ENCODE measurements at regions not wholly inside any gene's neighbourhood (a gene's known extent, or its start where the extent isn't known, plus 50 kb on each side); places are given as distances from the start of the nearest gene placed in this dataset.
A peak's percentile ranks its signal among the peaks of the same experiment; 100 is the strongest.

GRCh38 chr4:123995936-123996335 is 599.3 kb downstream of the SPRY1 start:
- POLR2A ChIA-PET, result no interaction called here
- Mint-ChIP-seq H3K36me3 (ENCODE audit: low read depth) (no peaks in the 10 kb centered on the region), H3K4me3 (no peak overlapping the region), H3K9me3 (no peaks in the 10 kb centered on the region), H3K4me1 (no peaks in the 10 kb centered on the region), H3K27me3 (no peaks in the 10 kb centered on the region), H3K27ac (no peak overlapping the region)
- DNase-seq, result no peak
- CTCF ChIA-PET, result no interaction called here

- Mint-ChIP-seq H3K27ac (no peak overlapping the region), H3K36me3 (ENCODE audit: low read depth) (no peaks in the 10 kb centered on the region), H3K27me3 (no peaks in the 10 kb centered on the region), H3K4me1 (no peaks in the 10 kb centered on the region), H3K4me3 (no peak overlapping the region), H3K9me3 (no peaks in the 10 kb centered on the region)
- ChIA-PET POLR2A (no interaction called here), CTCF (no interaction called here)
- no peak for DNase-seq
These were observed 600.3 kb downstream of the SPRY1 start for GRCh38 chr4:123996718-123997510.

DNA sequence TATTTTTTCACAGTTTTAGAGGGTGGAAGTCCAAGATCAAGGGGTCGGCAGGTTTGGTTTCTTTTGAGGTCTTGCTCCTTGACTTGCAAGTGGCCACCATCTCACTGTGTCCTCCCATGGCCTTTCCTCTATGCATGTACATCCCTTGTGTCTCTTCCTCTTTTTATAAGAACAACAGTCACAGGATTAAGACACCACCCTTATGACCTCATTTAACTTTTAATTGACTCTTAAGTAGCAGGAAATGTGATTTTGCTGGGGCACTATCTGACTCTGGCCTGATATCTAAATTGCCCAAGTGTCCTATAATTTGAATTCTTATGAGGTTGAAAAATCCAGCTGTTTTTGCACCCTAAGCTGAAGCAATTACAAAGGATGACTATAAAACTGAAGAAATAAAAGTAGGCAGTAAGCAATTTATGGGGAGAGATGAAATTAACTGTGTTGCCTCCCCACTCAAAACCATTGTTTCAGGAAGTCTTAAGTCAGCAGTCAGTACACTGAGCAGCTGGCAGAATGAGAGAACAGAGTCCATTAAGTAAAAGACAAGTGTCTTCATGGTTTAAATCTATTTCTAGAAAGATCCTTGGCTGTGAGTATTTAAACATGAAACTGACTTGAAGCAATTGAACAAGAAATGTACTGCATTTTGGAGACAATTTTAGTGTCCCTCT is 601.3 kb downstream of the SPRY1 start:
- Mint-ChIP-seq H3K36me3 (ENCODE audit: low read depth) (no peaks in the 10 kb centered on the region), H3K9me3 (no peaks in the 10 kb centered on the region), H3K4me1 (no peaks in the 10 kb centered on the region), H3K27ac (no peak overlapping the region), H3K27me3 (no peaks in the 10 kb centered on the region), H3K4me3 (no peak overlapping the region)
- DNase-seq, result no peak
- ChIA-PET CTCF (no interaction called here), POLR2A (no interaction called here)

DNA sequence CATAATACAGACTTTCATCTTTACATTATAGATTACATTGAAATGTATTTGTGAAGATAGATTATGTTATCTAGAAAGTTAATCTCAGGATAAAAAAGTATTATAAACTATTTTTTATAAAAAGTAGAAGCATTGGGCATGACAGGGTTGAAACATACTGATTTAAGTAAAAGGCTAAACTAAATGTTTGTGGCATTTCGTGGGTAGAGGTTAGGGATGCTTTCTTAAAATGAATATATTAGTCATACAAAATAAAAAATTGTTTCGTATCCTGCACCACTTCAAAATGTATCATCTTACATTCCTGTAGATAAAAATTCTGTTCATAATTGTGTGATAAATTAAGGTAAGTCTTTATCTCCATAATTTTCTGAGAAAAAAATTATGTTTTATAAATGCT is 603.6 kb downstream of the SPRY1 start:
- no peak for DNase-seq
- Mint-ChIP-seq H3K27ac (no peak overlapping the region), H3K27me3 (no peaks in the 10 kb centered on the region), H3K36me3 (ENCODE audit: low read depth) (no peaks in the 10 kb centered on the region), H3K4me1 (no peaks in the 10 kb centered on the region), H3K9me3 (no peaks in the 10 kb centered on the region), H3K4me3 (no peak overlapping the region)
- POLR2A ChIA-PET, result no interaction called here
- CTCF ChIA-PET, result no interaction called here

GRCh38 chr4:124015766-124016165 is 619.2 kb downstream of the SPRY1 start:
- no peak overlapping the region for H3K4me3 Mint-ChIP-seq
- peaks cover 4% of the 10 kb centered on the region for H3K9me3 Mint-ChIP-seq
- no peaks in the 10 kb centered on the region for H3K36me3 Mint-ChIP-seq (ENCODE audit: low read depth)
- ChIA-PET CTCF (no interaction called here), POLR2A (interaction anchor here (0.6 kb wide), 1 partner anchor 21 kb away, joined by 3 read pairs; no protein-coding TSS in a partner anchor)
- H3K27ac Mint-ChIP-seq, result no peak overlapping the region
- no peak for DNase-seq
- peaks cover 15% of the 10 kb centered on the region for H3K4me1 Mint-ChIP-seq
- H3K27me3 Mint-ChIP-seq, result no peaks in the 10 kb centered on the region

- Mint-ChIP-seq H3K27ac (no peak overlapping the region), H3K36me3 (ENCODE audit: low read depth) (no peaks in the 10 kb centered on the region), H3K4me1 (peaks cover 15% of the 10 kb centered on the region), H3K27me3 (no peaks in the 10 kb centered on the region), H3K4me3 (no peak overlapping the region), H3K9me3 (peaks cover 7% of the 10 kb centered on the region)
- CTCF ChIA-PET, result no interaction called here
- POLR2A ChIA-PET, result no interaction called here
- no peak for DNase-seq
These were observed 620.7 kb downstream of the SPRY1 start for GRCh38 chr4:124017185-124017785.

- peak overlapping the region; percentile 43 for H3K4me3 Mint-ChIP-seq
- DNase-seq, result peak; percentile 8
- H3K27ac Mint-ChIP-seq, result peak overlapping the region; percentile 85
These were observed 622.1 kb downstream of the SPRY1 start for GRCh38 chr4:124018383-124019317.

DNA sequence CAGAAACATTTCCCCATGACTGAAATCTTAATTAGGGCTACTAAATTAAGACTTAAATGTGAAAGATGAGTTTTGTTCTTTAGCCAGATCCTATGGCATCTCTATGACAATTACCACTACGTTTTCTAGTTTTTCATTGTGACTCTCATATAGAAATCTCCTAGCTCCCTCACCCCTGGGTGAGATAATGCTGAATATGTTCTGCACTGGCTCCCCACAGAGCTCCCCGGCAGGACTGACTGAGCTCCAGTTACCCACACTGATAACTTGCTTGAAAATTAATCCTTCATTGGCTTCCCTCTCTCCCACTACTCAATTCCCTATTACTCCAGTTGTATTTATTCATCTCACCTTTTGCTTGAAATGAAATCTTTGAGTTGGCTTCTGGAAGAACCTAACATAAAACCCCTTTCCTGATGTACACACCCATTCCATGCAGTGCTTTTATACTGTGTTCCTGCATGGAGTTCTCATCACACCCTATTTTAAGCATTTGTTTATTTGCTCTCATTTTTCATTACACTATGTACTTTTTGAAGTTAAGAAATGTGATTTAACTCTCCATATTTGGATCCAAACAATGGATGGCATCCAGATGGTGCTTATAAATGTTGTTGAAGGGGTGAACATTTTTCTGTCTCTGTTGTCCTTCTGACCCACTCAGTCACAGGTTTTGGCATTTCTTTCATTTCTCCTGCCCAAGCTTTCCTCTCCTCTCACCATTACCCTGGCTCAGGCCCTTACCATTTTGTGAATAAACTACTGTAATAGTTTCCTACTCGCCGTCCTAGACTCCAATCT is 623.4 kb downstream of the SPRY1 start:
- DNase-seq, result no peak
- CTCF ChIA-PET, result no interaction called here
- POLR2A ChIA-PET, result no interaction called here
- Mint-ChIP-seq H3K4me1 (peaks cover 15% of the 10 kb centered on the region), H3K36me3 (ENCODE audit: low read depth) (no peaks in the 10 kb centered on the region), H3K4me3 (no peak overlapping the region), H3K27ac (peak overlapping the region; percentile 85), H3K27me3 (no peaks in the 10 kb centered on the region), H3K9me3 (peaks cover 7% of the 10 kb centered on the region)

More at GRCh38 chr4:124018383-124019317, 622.1 kb downstream of the SPRY1 start:
- H3K4me1 Mint-ChIP-seq, result peaks cover 15% of the 10 kb centered on the region
- no peaks in the 10 kb centered on the region for H3K27me3 Mint-ChIP-seq
- ChIA-PET POLR2A (no interaction called here), CTCF (no interaction called here)
- H3K9me3 Mint-ChIP-seq, result peaks cover 7% of the 10 kb centered on the region
- H3K36me3 Mint-ChIP-seq (ENCODE audit: low read depth), result no peaks in the 10 kb centered on the region

DNA sequence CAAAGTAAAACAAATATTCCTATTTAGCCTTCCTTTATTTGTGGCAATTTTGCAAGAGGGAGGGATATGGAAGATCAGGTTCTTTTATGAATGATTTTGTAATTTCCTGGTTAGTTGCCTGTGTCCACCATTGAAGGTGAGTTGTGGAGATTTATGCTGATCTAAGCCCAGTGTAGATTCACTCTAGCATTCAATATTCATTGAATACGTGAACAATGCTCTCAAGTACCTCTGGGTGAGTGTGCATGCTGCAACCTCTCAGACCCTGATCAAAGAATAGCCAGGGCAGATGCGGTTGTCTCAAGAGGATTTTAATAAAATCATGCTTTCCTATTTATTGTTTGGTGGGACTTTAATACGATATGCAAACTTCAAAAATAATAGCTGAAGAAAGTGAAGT is 628.4 kb downstream of the SPRY1 start:
- DNase-seq, result no peak
- H3K27ac Mint-ChIP-seq, result no peak overlapping the region
- H3K36me3 Mint-ChIP-seq (ENCODE audit: low read depth), result no peaks in the 10 kb centered on the region
- H3K4me1 Mint-ChIP-seq, result peaks cover 3% of the 10 kb centered on the region
- H3K27me3 Mint-ChIP-seq, result no peaks in the 10 kb centered on the region
- no peak overlapping the region for H3K4me3 Mint-ChIP-seq
- POLR2A ChIA-PET, result no interaction called here
- CTCF ChIA-PET, result no interaction called here
- H3K9me3 Mint-ChIP-seq, result peaks cover 7% of the 10 kb centered on the region

- peaks cover 3% of the 10 kb centered on the region for H3K9me3 Mint-ChIP-seq
- no peak overlapping the region for H3K4me3 Mint-ChIP-seq
- H3K36me3 Mint-ChIP-seq (ENCODE audit: low read depth), result no peaks in the 10 kb centered on the region
- POLR2A ChIA-PET, result no interaction called here
- no peaks in the 10 kb centered on the region for H3K4me1 Mint-ChIP-seq
- DNase-seq, result no peak
- H3K27me3 Mint-ChIP-seq, result no peaks in the 10 kb centered on the region
- H3K27ac Mint-ChIP-seq, result no peak overlapping the region
- CTCF ChIA-PET, result no interaction called here
These were observed 628.8 kb downstream of the SPRY1 start for GRCh38 chr4:124025428-124025827.

DNA sequence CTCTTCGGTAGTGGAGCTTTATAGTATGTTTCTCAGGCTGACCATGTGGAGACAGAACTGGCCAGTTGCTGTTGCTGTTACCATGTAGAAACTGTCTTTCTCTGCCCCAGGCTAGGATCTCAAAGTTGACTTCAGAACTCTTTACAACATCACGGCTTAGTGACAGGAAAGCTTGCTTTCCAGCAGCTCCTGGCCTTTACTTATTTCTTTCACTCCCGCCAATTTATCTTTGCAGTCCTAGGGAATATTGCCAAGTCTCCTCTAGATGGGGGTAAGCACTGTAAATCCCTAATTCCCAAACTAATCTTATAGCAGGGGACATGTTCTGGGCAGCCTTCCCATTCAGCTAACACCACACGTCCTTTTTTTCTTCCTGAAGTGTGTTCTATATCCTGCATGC is 631.6 kb downstream of the SPRY1 start:
- H3K27me3 Mint-ChIP-seq, result no peaks in the 10 kb centered on the region
- no peak for DNase-seq
- H3K4me3 Mint-ChIP-seq, result no peak overlapping the region
- CTCF ChIA-PET, result no interaction called here
- POLR2A ChIA-PET, result no interaction called here
- no peaks in the 10 kb centered on the region for H3K4me1 Mint-ChIP-seq
- H3K9me3 Mint-ChIP-seq, result no peaks in the 10 kb centered on the region
- H3K36me3 Mint-ChIP-seq (ENCODE audit: low read depth), result no peaks in the 10 kb centered on the region
- no peak overlapping the region for H3K27ac Mint-ChIP-seq

DNA sequence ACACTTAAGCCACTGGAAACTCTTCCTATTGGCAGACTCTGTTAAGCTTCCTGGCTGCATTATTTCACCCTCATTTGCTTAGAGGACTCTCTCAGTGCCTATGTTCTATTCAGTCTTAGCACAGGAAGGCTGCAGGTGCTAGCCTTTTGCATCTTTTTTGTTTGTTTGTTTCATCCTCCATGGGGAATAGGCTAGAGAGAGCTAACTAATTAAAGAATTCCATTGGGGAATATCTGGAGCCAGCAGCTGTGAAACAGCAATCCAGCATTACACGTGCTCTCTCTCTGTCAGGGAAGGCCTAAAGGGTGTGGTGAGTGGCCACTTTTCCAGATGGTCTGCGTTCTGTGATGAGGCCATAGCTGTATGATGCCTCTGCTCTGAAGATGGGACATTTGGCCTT is 633.6 kb downstream of the SPRY1 start:
- CTCF ChIA-PET, result no interaction called here
- Mint-ChIP-seq H3K9me3 (no peaks in the 10 kb centered on the region), H3K27me3 (no peaks in the 10 kb centered on the region), H3K27ac (no peak overlapping the region), H3K4me3 (no peak overlapping the region), H3K36me3 (ENCODE audit: low read depth) (no peaks in the 10 kb centered on the region), H3K4me1 (no peaks in the 10 kb centered on the region)
- POLR2A ChIA-PET, result no interaction called here
- DNase-seq, result no peak
